Neural cell (in vitro differentiated cells): ENCODE measurements at regions not wholly inside any gene's neighbourhood (a gene's known extent, or its start where the extent isn't known, plus 50 kb on each side); places are given as distances from the start of the nearest gene placed in this dataset.

Experiments
- H2AFZ ChIP-seq: fragments of 200-600, 300-800 bp; sonication (generic), shearing (Covaris generic); 2 replicates; pipeline ENCODE4 v1.6.0; 2014; ENCODE audit warnings: low read depth, mild to moderate bottlenecking, antibody characterized with exemption, low read length, moderate library complexity
- H3F3A ChIP-seq: fragments of 200-600 bp; shearing (Covaris generic); 2 replicates; pipeline ENCODE4 v1.6.1; 2016; ENCODE audit warnings: mild to moderate bottlenecking, moderate library complexity, mixed read lengths, antibody characterized with exemption, low read length; ENCODE audit not compliant: insufficient read depth, poor library complexity, severe bottlenecking
- H3K27ac ChIP-seq: fragments of 200-600, 300-800 bp; sonication (generic), shearing (Covaris generic); 2 replicates; pipeline ENCODE4 v1.5.1; 2014; ENCODE audit warnings: mild to moderate bottlenecking, low read length, moderate library complexity
- H3K27me3 ChIP-seq: fragments of 300-800, 200-600 bp; sonication (generic), shearing (Covaris generic); 2 replicates; pipeline ENCODE4 v1.6.0; 2014; ENCODE audit warnings: mild to moderate bottlenecking, low read depth, low read length, moderate library complexity; ENCODE audit not compliant: insufficient read depth
- H3K36me3 ChIP-seq: fragments of 300-800, 200-600 bp; sonication (generic), shearing (Covaris generic); 2 replicates; pipeline ENCODE4 v1.5.1; 2014; ENCODE audit warnings: mild to moderate bottlenecking, antibody characterized with exemption, low read length, moderate library complexity; ENCODE audit not compliant: insufficient read depth
- H3K4me2 ChIP-seq: fragments of 300-800, 200-600 bp; sonication (generic), shearing (Covaris generic); 2 replicates; pipeline ENCODE4 v1.6.0; 2014; ENCODE audit warnings: mild to moderate bottlenecking, low read length
- H3K4me3 ChIP-seq: fragments of 300-800, 200-600 bp; sonication (generic), shearing (Covaris generic); 2 replicates; pipeline ENCODE4 v1.5.1; 2014; ENCODE audit warnings: mild to moderate bottlenecking, low read length, moderate library complexity
- H3K79me2 ChIP-seq: fragments of 200-600 bp; shearing (Covaris generic); replicated peaks from 2 replicates; pipeline ENCODE4 v1.6.0; 2014; ENCODE audit warnings: mild to moderate bottlenecking, low read length, moderate library complexity; ENCODE audit not compliant: insufficient read depth
- H3K9ac ChIP-seq: fragments of 300-800, 200-600 bp; sonication (generic), shearing (Covaris generic); 2 replicates; pipeline ENCODE4 v1.6.1; 2016; ENCODE audit warnings: mild to moderate bottlenecking, low read length, mixed read lengths
- H3K9me2 ChIP-seq: fragments of 200-600 bp; shearing (Covaris generic); 2 replicates; pipeline ENCODE4 v1.6.1; 2016; ENCODE audit warnings: mild to moderate bottlenecking, low read length, mixed read lengths; ENCODE audit not compliant: insufficient read depth
- H3K9me3 ChIP-seq: fragments of 200-600, 300-800 bp; sonication (generic), shearing (Covaris generic); 2 replicates; pipeline ENCODE4 v1.6.1; 2016; ENCODE audit warnings: mild to moderate bottlenecking, mixed run types, low read length, moderate library complexity, mixed read lengths
- H4K20me1 ChIP-seq: fragments of 200-600 bp; shearing (Covaris generic); 2 replicates; pipeline ENCODE4 v1.6.1; 2016; ENCODE audit warnings: mild to moderate bottlenecking, mixed run types; ENCODE audit not compliant: insufficient read depth
- EZH2 ChIP-seq: fragments of 200-600, 300-800 bp; shearing (Covaris generic), sonication (generic); IDR thresholded peaks from 2 replicates; pipeline ENCODE4 v1.6.1; 2014; ENCODE audit warnings: antibody characterized with exemption, low read length, borderline replicate concordance, mild to moderate bottlenecking; ENCODE audit not compliant: insufficient read depth, poor library complexity, severe bottlenecking
- MXI1 ChIP-seq: fragments of 450-650 bp; conservative IDR thresholded peaks from 2 replicates; pipeline ENCODE4 v1.6.1; 2014; ENCODE audit warnings: antibody characterized with exemption, mild to moderate bottlenecking; ENCODE audit not compliant: poor library complexity, severe bottlenecking
- POLR2AphosphoS5 ChIP-seq: IDR thresholded peaks from 2 replicates; pipeline ENCODE4 v1.6.1; 2012
- RAD21 ChIP-seq: fragments of 450-650 bp; conservative IDR thresholded peaks from 2 replicates; pipeline ENCODE4 v1.6.1; 2014; ENCODE audit warnings: antibody characterized with exemption, mild to moderate bottlenecking, moderate library complexity
- SMC3 ChIP-seq: fragments of 450-650 bp; conservative IDR thresholded peaks from 2 replicates; pipeline ENCODE4 v1.6.1; 2014; ENCODE audit warnings: antibody characterized with exemption, mild to moderate bottlenecking, moderate library complexity; ENCODE audit not compliant: poor library complexity
- TF ChIP-seq, protein P1 (sequence below): fragments of 450-650 bp; IDR thresholded peaks from 2 replicates; pipeline ENCODE4 v1.5.1; 2014; ENCODE audit warnings: antibody characterized with exemption, mild to moderate bottlenecking, moderate library complexity; ENCODE audit not compliant: poor library complexity, severe bottlenecking
- TF ChIP-seq, protein P2 (sequence below): IDR thresholded peaks from 2 replicates; pipeline ENCODE4 v1.6.1; 2012; ENCODE audit warnings: borderline replicate concordance

DNA sequence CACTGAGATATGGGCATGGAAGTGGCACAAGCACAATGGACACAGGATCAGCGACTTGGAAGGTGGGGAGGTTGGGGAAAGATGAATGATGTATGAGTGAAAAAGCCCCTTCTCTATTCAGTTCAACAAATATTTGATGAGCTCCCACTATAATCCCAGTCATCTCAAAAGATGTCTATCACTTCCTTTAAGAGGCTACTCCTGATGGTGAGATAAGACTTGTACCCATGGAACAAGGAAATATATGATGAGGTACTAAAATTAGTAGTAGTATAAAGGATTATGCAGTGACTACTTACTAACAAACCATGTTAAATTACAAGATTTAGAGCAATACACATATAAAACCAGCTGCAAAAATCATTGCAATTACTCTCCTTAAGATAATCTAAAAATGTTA is 107.8 kb upstream of the COL5A2 start:
- H2AFZ ChIP-seq, result no peak overlapping the region
- no peaks in the 10 kb centered on the region for H3K9me3 ChIP-seq
- H3K9me2 ChIP-seq, result no peaks in the 10 kb centered on the region
- no peak overlapping the region for H3K9ac ChIP-seq
- no peak overlapping the region for H3K27ac ChIP-seq
- no peak overlapping the region for H3K4me3 ChIP-seq
- H4K20me1 ChIP-seq, result no peaks in the 10 kb centered on the region
- H3K36me3 ChIP-seq, result no peaks in the 10 kb centered on the region
- TF ChIP-seq SMC3 (no peak), POLR2AphosphoS5 (no peak)
- TF ChIP-seq, protein P1, sequence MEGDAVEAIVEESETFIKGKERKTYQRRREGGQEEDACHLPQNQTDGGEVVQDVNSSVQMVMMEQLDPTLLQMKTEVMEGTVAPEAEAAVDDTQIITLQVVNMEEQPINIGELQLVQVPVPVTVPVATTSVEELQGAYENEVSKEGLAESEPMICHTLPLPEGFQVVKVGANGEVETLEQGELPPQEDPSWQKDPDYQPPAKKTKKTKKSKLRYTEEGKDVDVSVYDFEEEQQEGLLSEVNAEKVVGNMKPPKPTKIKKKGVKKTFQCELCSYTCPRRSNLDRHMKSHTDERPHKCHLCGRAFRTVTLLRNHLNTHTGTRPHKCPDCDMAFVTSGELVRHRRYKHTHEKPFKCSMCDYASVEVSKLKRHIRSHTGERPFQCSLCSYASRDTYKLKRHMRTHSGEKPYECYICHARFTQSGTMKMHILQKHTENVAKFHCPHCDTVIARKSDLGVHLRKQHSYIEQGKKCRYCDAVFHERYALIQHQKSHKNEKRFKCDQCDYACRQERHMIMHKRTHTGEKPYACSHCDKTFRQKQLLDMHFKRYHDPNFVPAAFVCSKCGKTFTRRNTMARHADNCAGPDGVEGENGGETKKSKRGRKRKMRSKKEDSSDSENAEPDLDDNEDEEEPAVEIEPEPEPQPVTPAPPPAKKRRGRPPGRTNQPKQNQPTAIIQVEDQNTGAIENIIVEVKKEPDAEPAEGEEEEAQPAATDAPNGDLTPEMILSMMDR, result no peak
- H3K4me2 ChIP-seq, result no peak overlapping the region
- H3K27me3 ChIP-seq, result no peaks in the 10 kb centered on the region
- no peaks in the 10 kb centered on the region for H3K79me2 ChIP-seq
- no peaks in the 10 kb centered on the region for H3F3A ChIP-seq

DNA sequence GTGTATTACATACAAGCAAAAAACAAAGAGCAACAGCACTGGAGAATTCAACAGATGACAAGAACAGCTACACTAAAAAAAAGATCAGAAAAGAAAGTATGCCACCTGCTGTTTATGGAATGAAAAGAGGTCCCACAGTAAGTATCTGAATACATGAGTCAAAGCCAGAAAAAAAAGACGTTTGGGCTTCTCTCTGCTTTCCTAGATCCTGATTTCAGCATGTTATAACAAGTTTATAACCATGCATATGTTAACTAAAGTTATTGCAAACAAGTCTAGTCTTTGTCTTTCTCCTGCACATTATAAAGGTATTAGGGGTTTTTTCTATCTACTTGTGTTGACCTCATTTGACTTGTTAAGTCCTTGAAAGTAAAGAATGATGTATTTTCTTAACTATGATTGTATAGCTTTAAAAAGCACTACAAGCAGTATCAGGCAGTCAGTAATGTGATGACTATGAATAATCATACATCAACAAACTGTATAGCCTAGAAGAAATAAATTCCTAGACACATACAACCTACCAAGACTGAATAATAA is 108.5 kb upstream of the COL5A2 start:
- Histone ChIP-seq H3K4me3 (no peak overlapping the region), H3K27me3 (no peaks in the 10 kb centered on the region), H3K4me2 (no peak overlapping the region), H3K9ac (no peak overlapping the region), H3K9me2 (no peaks in the 10 kb centered on the region), H3K79me2 (no peaks in the 10 kb centered on the region), H3K36me3 (no peaks in the 10 kb centered on the region), H2AFZ (no peak overlapping the region), H3K27ac (no peak overlapping the region), H3F3A (no peaks in the 10 kb centered on the region), H4K20me1 (no peaks in the 10 kb centered on the region), H3K9me3 (no peaks in the 10 kb centered on the region)
- TF ChIP-seq, protein P2, sequence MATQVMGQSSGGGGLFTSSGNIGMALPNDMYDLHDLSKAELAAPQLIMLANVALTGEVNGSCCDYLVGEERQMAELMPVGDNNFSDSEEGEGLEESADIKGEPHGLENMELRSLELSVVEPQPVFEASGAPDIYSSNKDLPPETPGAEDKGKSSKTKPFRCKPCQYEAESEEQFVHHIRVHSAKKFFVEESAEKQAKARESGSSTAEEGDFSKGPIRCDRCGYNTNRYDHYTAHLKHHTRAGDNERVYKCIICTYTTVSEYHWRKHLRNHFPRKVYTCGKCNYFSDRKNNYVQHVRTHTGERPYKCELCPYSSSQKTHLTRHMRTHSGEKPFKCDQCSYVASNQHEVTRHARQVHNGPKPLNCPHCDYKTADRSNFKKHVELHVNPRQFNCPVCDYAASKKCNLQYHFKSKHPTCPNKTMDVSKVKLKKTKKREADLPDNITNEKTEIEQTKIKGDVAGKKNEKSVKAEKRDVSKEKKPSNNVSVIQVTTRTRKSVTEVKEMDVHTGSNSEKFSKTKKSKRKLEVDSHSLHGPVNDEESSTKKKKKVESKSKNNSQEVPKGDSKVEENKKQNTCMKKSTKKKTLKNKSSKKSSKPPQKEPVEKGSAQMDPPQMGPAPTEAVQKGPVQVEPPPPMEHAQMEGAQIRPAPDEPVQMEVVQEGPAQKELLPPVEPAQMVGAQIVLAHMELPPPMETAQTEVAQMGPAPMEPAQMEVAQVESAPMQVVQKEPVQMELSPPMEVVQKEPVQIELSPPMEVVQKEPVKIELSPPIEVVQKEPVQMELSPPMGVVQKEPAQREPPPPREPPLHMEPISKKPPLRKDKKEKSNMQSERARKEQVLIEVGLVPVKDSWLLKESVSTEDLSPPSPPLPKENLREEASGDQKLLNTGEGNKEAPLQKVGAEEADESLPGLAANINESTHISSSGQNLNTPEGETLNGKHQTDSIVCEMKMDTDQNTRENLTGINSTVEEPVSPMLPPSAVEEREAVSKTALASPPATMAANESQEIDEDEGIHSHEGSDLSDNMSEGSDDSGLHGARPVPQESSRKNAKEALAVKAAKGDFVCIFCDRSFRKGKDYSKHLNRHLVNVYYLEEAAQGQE, result no peak
- TF ChIP-seq RAD21 (peak; percentile 59), SMC3 (peak; percentile 69)
- TF ChIP-seq, protein P1, result peak; percentile 57

GRCh38 chr2:189291460-189291859 is 111.9 kb upstream of the COL5A2 start:
- H3K4me2 ChIP-seq, result no peak overlapping the region
- H3K9me3 ChIP-seq, result no peaks in the 10 kb centered on the region
- H4K20me1 ChIP-seq, result no peaks in the 10 kb centered on the region
- no peaks in the 10 kb centered on the region for H3K36me3 ChIP-seq
- H3K4me3 ChIP-seq, result no peak overlapping the region
- no peaks in the 10 kb centered on the region for H3K79me2 ChIP-seq
- no peak overlapping the region for H3K27ac ChIP-seq
- no peaks in the 10 kb centered on the region for H3K9me2 ChIP-seq
- H3K9ac ChIP-seq, result no peak overlapping the region
- H3K27me3 ChIP-seq, result no peaks in the 10 kb centered on the region
- no peaks in the 10 kb centered on the region for H3F3A ChIP-seq
- no peak overlapping the region for H2AFZ ChIP-seq
- TF ChIP-seq, protein P1, result no peak
- TF ChIP-seq POLR2AphosphoS5 (no peak), EZH2 (no peak), RAD21 (no peak), MXI1 (no peak)
- TF ChIP-seq, protein P2, result no peak
